ENCODE measurements at regions not wholly inside any gene's neighbourhood (a gene's known extent, or its start where the extent isn't known, plus 50 kb on each side); places are given as distances from the start of the nearest gene placed in this dataset.

GRCh38 chr9:108756746-108757490 is 98.9 kb downstream of the ACTL7B start:
- peak; percentile 65; the same call in 1 of the 2 replicates for ATAC-seq
- peak; percentile 54 for TF ChIP-seq CTCF (conservative IDR thresholded peaks at IDR 0.05; ENCODE audit: low read depth, low read length)
- TF ChIP-seq EZH2 (IDR thresholded peaks at IDR 0.05; ENCODE audit: low read length, unreplicated experiment) = no peak
- no TSS peak for BruUV-seq (replicated peaks)
- Histone ChIP-seq H3K36me3 (ENCODE audit: low read depth, low read length) (no peaks in the 10 kb centered on the region), H3K4me1 (ENCODE audit: insufficient read depth, low read length) (no peaks in the 10 kb centered on the region), H4K20me1 (ENCODE audit: low read length) (no peaks in the 10 kb centered on the region), H3F3A (ENCODE audit: low read length, unreplicated experiment) (no peaks in the 10 kb centered on the region), H3K9me2 (replicated peaks; ENCODE audit: low read length) (no peaks in the 10 kb centered on the region), H3K4me2 (ENCODE audit: low read length) (no peak overlapping the region), H3K9me3 (ENCODE audit: low read length) (no peaks in the 10 kb centered on the region), H3K9ac (ENCODE audit: low read length) (no peak overlapping the region), H3K27ac (ENCODE audit: low read length) (no peak overlapping the region), H3K79me2 (ENCODE audit: low read length) (no peaks in the 10 kb centered on the region), H3K4me3 (ENCODE audit: low read length) (no peak overlapping the region), H2AFZ (ENCODE audit: low read length) (no peak overlapping the region), H3K27me3 (ENCODE audit: low read length) (no peaks in the 10 kb centered on the region)
- CTCF ChIA-PET = no interaction called here
- intact Hi-C loops (cut with micrococcal nuclease) = no loop called here
- DNase-seq = peak; percentile 46
- POLR2A ChIA-PET (ENCODE audit: unreplicated experiment) = no interaction called here

GRCh38 chr9:108755979-108756378 is 99.8 kb downstream of the ACTL7B start:
- H3K9me2 ChIP-seq (replicated peaks; ENCODE audit: low read length) = no peaks in the 10 kb centered on the region
- no peak for TF ChIP-seq EZH2phosphoT487 (IDR thresholded peaks at IDR 0.05; ENCODE audit: borderline replicate concordance, low read length)
- TF ChIP-seq CTCF (conservative IDR thresholded peaks at IDR 0.05; ENCODE audit: low read depth, low read length) = no peak
- TF ChIP-seq EZH2 (IDR thresholded peaks at IDR 0.05; ENCODE audit: low read length, unreplicated experiment) = no peak
- no peak overlapping the region for H3K9ac ChIP-seq (ENCODE audit: low read length)
- no peaks in the 10 kb centered on the region for H4K20me1 ChIP-seq (ENCODE audit: low read length)
- H3F3A ChIP-seq (ENCODE audit: low read length, unreplicated experiment) = no peaks in the 10 kb centered on the region
- H3K4me3 ChIP-seq (ENCODE audit: low read length) = no peak overlapping the region
- no peak for ATAC-seq
- no peak overlapping the region for H3K4me2 ChIP-seq (ENCODE audit: low read length)
- no peaks in the 10 kb centered on the region for H3K79me2 ChIP-seq (ENCODE audit: low read length)
- no peak overlapping the region for H2AFZ ChIP-seq (ENCODE audit: low read length)
- no peak for DNase-seq
- POLR2A ChIA-PET (ENCODE audit: unreplicated experiment) = no interaction called here
- no TSS peak for BruUV-seq (replicated peaks)
- no peak overlapping the region for H3K27ac ChIP-seq (ENCODE audit: low read length)
- no peaks in the 10 kb centered on the region for H3K9me3 ChIP-seq (ENCODE audit: low read length)
- H3K4me1 ChIP-seq (ENCODE audit: insufficient read depth, low read length) = no peaks in the 10 kb centered on the region
- H3K36me3 ChIP-seq (ENCODE audit: low read depth, low read length) = no peaks in the 10 kb centered on the region
- no peaks in the 10 kb centered on the region for H3K27me3 ChIP-seq (ENCODE audit: low read length)
- CTCF ChIA-PET = no interaction called here
- intact Hi-C loops (cut with micrococcal nuclease) = no loop called here

GRCh38 chr9:108751369-108751768 is 104.4 kb downstream of the ACTL7B start:
- Histone ChIP-seq H2AFZ (ENCODE audit: low read length) (no peak overlapping the region), H3F3A (ENCODE audit: low read length, unreplicated experiment) (no peaks in the 10 kb centered on the region), H3K9me3 (ENCODE audit: low read length) (no peaks in the 10 kb centered on the region), H3K4me2 (ENCODE audit: low read length) (no peak overlapping the region), H3K4me1 (ENCODE audit: insufficient read depth, low read length) (no peaks in the 10 kb centered on the region), H3K4me3 (ENCODE audit: low read length) (no peak overlapping the region), H3K27ac (ENCODE audit: low read length) (no peak overlapping the region), H3K9me2 (replicated peaks; ENCODE audit: low read length) (no peaks in the 10 kb centered on the region), H3K27me3 (ENCODE audit: low read length) (no peaks in the 10 kb centered on the region), H3K79me2 (ENCODE audit: low read length) (no peaks in the 10 kb centered on the region), H4K20me1 (ENCODE audit: low read length) (no peaks in the 10 kb centered on the region), H3K36me3 (ENCODE audit: low read depth, low read length) (no peaks in the 10 kb centered on the region), H3K9ac (ENCODE audit: low read length) (no peak overlapping the region)
- ChIA-PET CTCF (no interaction called here), POLR2A (ENCODE audit: unreplicated experiment) (no interaction called here)
- ATAC-seq (no peak), DNase-seq (no peak)
- intact Hi-C loops (cut with micrococcal nuclease) = no loop called here
- TF ChIP-seq CTCF (conservative IDR thresholded peaks at IDR 0.05; ENCODE audit: low read depth, low read length) (no peak), EZH2 (IDR thresholded peaks at IDR 0.05; ENCODE audit: low read length, unreplicated experiment) (no peak), EZH2phosphoT487 (IDR thresholded peaks at IDR 0.05; ENCODE audit: borderline replicate concordance, low read length) (no peak)
- BruUV-seq (replicated peaks) = no TSS peak
